OCI-LY3 (cell line): ENCODE measurements at regions not wholly inside any gene's neighbourhood (a gene's known extent, or its start where the extent isn't known, plus 50 kb on each side); places are given as distances from the start of the nearest gene placed in this dataset.

Experiments used
- H2AFZ ChIP-seq: fragments of 200-600, 300-600 bp; shearing (Covaris generic); 2 replicates; pipeline ENCODE4 v1.6.0; 2014; ENCODE audit warnings: antibody characterized with exemption, low read depth, low read length
- H3K27ac ChIP-seq: fragments of 200-600, 300-600 bp; sonication (generic); 2 replicates; pipeline ENCODE4 v1.5.1; 2014; ENCODE audit warnings: mild to moderate bottlenecking, low read length, moderate library complexity, mixed read lengths
- H3K27me3 ChIP-seq: fragments of 200-600, 300-600 bp; sonication (generic); 2 replicates; pipeline ENCODE4 v1.6.1; 2014; ENCODE audit warnings: low read depth, low read length, mixed read lengths
- H3K36me3 ChIP-seq: fragments of 200-600, 300-600 bp; sonication (generic); replicated peaks from 2 replicates; pipeline ENCODE3; 2014; ENCODE audit warnings: low read depth, low read length, mixed read lengths
- H3K4me1 ChIP-seq: fragments of 300-600, 200-600 bp; sonication (generic); 2 replicates; pipeline ENCODE4 v1.6.1; 2014; ENCODE audit warnings: low read length, mixed read lengths
- H3K4me2 ChIP-seq: fragments of 200-600, 300-600 bp; sonication (generic); 2 replicates; pipeline ENCODE4 v1.6.1; 2014; ENCODE audit warnings: low read length, mixed read lengths
- H3K4me3 ChIP-seq: fragments of 300-600, 200-600 bp; sonication (generic); 2 replicates; pipeline ENCODE4 v1.5.1; 2014; ENCODE audit warnings: antibody characterized with exemption, mild to moderate bottlenecking, low read length, moderate library complexity
- H3K79me2 ChIP-seq: fragments of 300-600, 200-600 bp; shearing (Covaris generic); 2 replicates; pipeline ENCODE4 v1.6.1; 2014; ENCODE audit warnings: mild to moderate bottlenecking, low read length, mixed read lengths
- H3K9ac ChIP-seq: fragments of 300-600, 200-600 bp; shearing (Covaris generic); 2 replicates; pipeline ENCODE4 v1.6.0; 2014; ENCODE audit warnings: mild to moderate bottlenecking, low read length, moderate library complexity
- H3K9me3 ChIP-seq: fragments of 200-600, 300-600 bp; shearing (Covaris generic); 2 replicates; pipeline ENCODE4 v1.6.1; 2014; ENCODE audit warnings: low read length, mixed read lengths; ENCODE audit not compliant: insufficient read depth
- H4K20me1 ChIP-seq: fragments of 200-600, 300-600 bp; sonication (generic); 2 replicates; pipeline ENCODE4 v1.6.1; 2016; ENCODE audit warnings: low read length, mixed read lengths; ENCODE audit not compliant: insufficient read depth
- CTCF ChIP-seq: fragments of 200-600, 300-600 bp; sonication (generic); IDR thresholded peaks from 2 replicates; pipeline ENCODE4 v1.5.1; 2014; ENCODE audit warnings: antibody characterized with exemption, low read length, low read depth
- EZH2phosphoT487 ChIP-seq: fragments of 200-600 bp; shearing (Covaris generic); IDR thresholded peaks from 2 replicates; pipeline ENCODE4 v1.6.1; 2018; ENCODE audit warnings: antibody characterized with exemption, mixed run types, low read depth

- H3K79me2 ChIP-seq: no peaks in the 10 kb centered on the region
- H3K4me1 ChIP-seq: peaks cover 29% of the 10 kb centered on the region
- no peaks in the 10 kb centered on the region for H4K20me1 ChIP-seq
- no peak overlapping the region for H3K9ac ChIP-seq
- no peak overlapping the region for H3K4me3 ChIP-seq
- TF ChIP-seq CTCF (no peak), EZH2phosphoT487 (no peak)
- H3K27me3 ChIP-seq: 0 out of 2 replicates have a peak, but pooled peaks cover 3% of the 10 kb centered on the region
- no peak overlapping the region for H2AFZ ChIP-seq
- no peak overlapping the region for H3K27ac ChIP-seq
- H3K36me3 ChIP-seq: no peaks in the 10 kb centered on the region
- no peaks in the 10 kb centered on the region for H3K9me3 ChIP-seq
- no peak overlapping the region for H3K4me2 ChIP-seq
Observed at GRCh38 chr7:97407106-97407505, 289.6 kb downstream of the SDHAF3 start.

GRCh38 chr7:97409346-97409745, 291.8 kb downstream of the SDHAF3 start:
- Histone ChIP-seq H3K4me2 (peak overlapping the region; percentile 62), H3K4me1 (peaks cover 29% of the 10 kb centered on the region), H3K36me3 (no peaks in the 10 kb centered on the region), H4K20me1 (no peaks in the 10 kb centered on the region), H3K27me3 (no peaks in the 10 kb centered on the region), H3K27ac (no peak overlapping the region), H3K79me2 (no peaks in the 10 kb centered on the region), H3K9ac (no peak overlapping the region; the same call in 1 of the 2 replicates), H2AFZ (no peak overlapping the region), H3K4me3 (peak overlapping the region; percentile 51), H3K9me3 (no peaks in the 10 kb centered on the region)
- TF ChIP-seq CTCF (no peak), EZH2phosphoT487 (no peak)

GRCh38 chr7:97418312-97418711, 300.8 kb downstream of the SDHAF3 start:
- H3K79me2 ChIP-seq: no peaks in the 10 kb centered on the region
- H3K9ac ChIP-seq: no peak overlapping the region
- TF ChIP-seq EZH2phosphoT487 (no peak), CTCF (peak; percentile 39; the same call in 1 of the 2 replicates)
- H3K27me3 ChIP-seq: 0 out of 2 replicates have a peak, but pooled peaks cover 3% of the 10 kb centered on the region
- H2AFZ ChIP-seq: no peak overlapping the region
- no peaks in the 10 kb centered on the region for H3K9me3 ChIP-seq
- H3K27ac ChIP-seq: no peak overlapping the region
- no peaks in the 10 kb centered on the region for H3K36me3 ChIP-seq
- H3K4me1 ChIP-seq: no peaks in the 10 kb centered on the region; the same call in 1 of the 2 replicates
- no peak overlapping the region for H3K4me2 ChIP-seq
- no peaks in the 10 kb centered on the region for H4K20me1 ChIP-seq
- no peak overlapping the region for H3K4me3 ChIP-seq

GRCh38 chr7:97419898-97420297, 302.4 kb downstream of the SDHAF3 start:
- H2AFZ ChIP-seq: no peak overlapping the region
- no peaks in the 10 kb centered on the region for H3K36me3 ChIP-seq
- no peak overlapping the region for H3K4me2 ChIP-seq
- 0 out of 2 replicates have a peak, but pooled peaks cover 3% of the 10 kb centered on the region for H3K27me3 ChIP-seq
- no peak overlapping the region for H3K4me3 ChIP-seq
- TF ChIP-seq CTCF: no peak
- TF ChIP-seq EZH2phosphoT487: no peak
- H3K9me3 ChIP-seq: no peaks in the 10 kb centered on the region
- no peak overlapping the region for H3K27ac ChIP-seq
- no peaks in the 10 kb centered on the region for H3K4me1 ChIP-seq
- no peaks in the 10 kb centered on the region for H4K20me1 ChIP-seq
- H3K9ac ChIP-seq: no peak overlapping the region
- no peaks in the 10 kb centered on the region for H3K79me2 ChIP-seq
